ENCODE measurements at regions not wholly inside any gene's neighbourhood (a gene's known extent, or its start where the extent isn't known, plus 50 kb on each side); places are given as distances from the start of the nearest gene placed in this dataset.

DNA sequence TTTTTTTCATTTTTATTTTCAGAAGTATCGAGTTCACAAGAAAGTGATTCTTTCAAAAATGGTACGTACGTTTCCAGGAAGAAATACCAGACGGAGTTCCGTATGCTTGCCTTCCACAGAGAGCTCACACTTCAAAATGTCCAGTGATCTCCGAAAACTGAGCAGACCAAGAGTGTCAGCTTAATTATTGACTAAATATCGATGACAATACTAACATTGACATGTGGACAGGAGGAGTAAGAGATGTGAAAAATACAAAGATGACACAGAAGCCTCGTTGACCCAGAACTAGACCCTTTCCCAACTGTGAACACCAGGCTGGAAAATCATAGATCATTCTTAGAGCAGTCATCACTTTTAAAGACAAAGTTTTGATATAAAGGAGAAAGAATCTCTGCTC is 440.0 kb upstream of the POU3F3 start:
- no peak for TF ChIP-seq EP300 (IDR thresholded peaks at IDR 0.05; ENCODE audit: borderline replicate concordance in 1 of 2, low read depth in 1 of 2, low read length in 1 of 2)
- TF ChIP-seq, protein P1, sequence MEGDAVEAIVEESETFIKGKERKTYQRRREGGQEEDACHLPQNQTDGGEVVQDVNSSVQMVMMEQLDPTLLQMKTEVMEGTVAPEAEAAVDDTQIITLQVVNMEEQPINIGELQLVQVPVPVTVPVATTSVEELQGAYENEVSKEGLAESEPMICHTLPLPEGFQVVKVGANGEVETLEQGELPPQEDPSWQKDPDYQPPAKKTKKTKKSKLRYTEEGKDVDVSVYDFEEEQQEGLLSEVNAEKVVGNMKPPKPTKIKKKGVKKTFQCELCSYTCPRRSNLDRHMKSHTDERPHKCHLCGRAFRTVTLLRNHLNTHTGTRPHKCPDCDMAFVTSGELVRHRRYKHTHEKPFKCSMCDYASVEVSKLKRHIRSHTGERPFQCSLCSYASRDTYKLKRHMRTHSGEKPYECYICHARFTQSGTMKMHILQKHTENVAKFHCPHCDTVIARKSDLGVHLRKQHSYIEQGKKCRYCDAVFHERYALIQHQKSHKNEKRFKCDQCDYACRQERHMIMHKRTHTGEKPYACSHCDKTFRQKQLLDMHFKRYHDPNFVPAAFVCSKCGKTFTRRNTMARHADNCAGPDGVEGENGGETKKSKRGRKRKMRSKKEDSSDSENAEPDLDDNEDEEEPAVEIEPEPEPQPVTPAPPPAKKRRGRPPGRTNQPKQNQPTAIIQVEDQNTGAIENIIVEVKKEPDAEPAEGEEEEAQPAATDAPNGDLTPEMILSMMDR (IDR thresholded peaks at IDR 0.05): no peak
- TF ChIP-seq POLR2AphosphoS5 (IDR thresholded peaks at IDR 0.05; ENCODE audit: low read depth, low read length): no peak
- TF ChIP-seq, protein P2, sequence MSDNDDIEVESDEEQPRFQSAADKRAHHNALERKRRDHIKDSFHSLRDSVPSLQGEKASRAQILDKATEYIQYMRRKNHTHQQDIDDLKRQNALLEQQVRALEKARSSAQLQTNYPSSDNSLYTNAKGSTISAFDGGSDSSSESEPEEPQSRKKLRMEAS (IDR thresholded peaks at IDR 0.05; ENCODE audit: low read depth): no peak
- TF ChIP-seq FOXM1 (IDR thresholded peaks at IDR 0.05; ENCODE audit: low read depth): no peak
- no peak for TF ChIP-seq FOSL2 (IDR thresholded peaks at IDR 0.05; ENCODE audit: borderline replicate concordance, low read depth)
- no peak for TF ChIP-seq CHD2 (IDR thresholded peaks at IDR 0.05; ENCODE audit: low read length, partially characterized antibody)
- no peak for TF ChIP-seq RAD21 (IDR thresholded peaks at IDR 0.05; ENCODE audit: low read length)
